IPS-18a (cell line): ENCODE measurements at regions not wholly inside any gene's neighbourhood (a gene's known extent, or its start where the extent isn't known, plus 50 kb on each side); places are given as distances from the start of the nearest gene placed in this dataset.
"Not testable (repeated sequence)": the region's sequence is repeated elsewhere in the genome, so short reads cannot be mapped to it uniquely, and the experiment has no call there.

Experiments used
- H3K27ac ChIP-seq: one replicate; pipeline ENCODE4 v1.5.1; 2013; ENCODE audit warnings: low read length
- H3K27me3 ChIP-seq: one replicate; pipeline ENCODE4 v1.6.1; 2013; ENCODE audit warnings: mild to moderate bottlenecking, low read length; ENCODE audit not compliant: control insufficient read depth, insufficient read depth
- H3K36me3 ChIP-seq: one replicate; pipeline ENCODE4 v1.6.1; 2013; ENCODE audit warnings: low read depth, low read length; ENCODE audit not compliant: control insufficient read depth
- H3K4me1 ChIP-seq: one replicate; pipeline ENCODE4 v1.6.1; 2013; ENCODE audit warnings: low read depth, low read length; ENCODE audit not compliant: control insufficient read depth
- H3K4me3 ChIP-seq: one replicate; pipeline ENCODE4 v1.5.1; 2013; ENCODE audit warnings: low read length
- H3K9ac ChIP-seq: one replicate; pipeline ENCODE4 v1.6.1; 2013; ENCODE audit warnings: mild to moderate bottlenecking, low read length, moderate library complexity
- H3K9me3 ChIP-seq: one replicate; pipeline ENCODE4 v1.6.1; 2013; ENCODE audit warnings: low read depth, low read length; ENCODE audit not compliant: control insufficient read depth

DNA sequence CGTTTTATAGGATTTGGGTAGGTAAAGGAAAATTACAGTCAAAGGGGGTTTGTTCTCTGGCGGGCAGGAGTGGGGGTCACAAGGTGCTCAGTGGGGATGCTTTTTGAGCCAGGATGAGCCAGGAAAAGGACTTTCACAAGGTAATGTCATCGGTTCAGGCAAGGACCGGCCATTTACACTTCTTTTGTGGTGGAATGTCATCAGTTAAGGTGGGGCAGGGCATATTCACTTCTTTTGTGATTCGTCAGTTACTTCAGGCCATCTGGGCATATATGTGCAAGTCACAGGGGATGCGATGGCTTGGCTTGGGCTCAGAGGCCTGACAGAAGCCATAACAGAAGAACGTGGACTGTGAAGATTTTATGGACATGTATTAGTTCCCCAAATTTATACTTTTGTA, 65.6 kb upstream of the SRD5A3 start:
- peaks cover 20% of the 10 kb centered on the region for H3K9me3 ChIP-seq
- peaks cover 38% of the 10 kb centered on the region for H3K4me1 ChIP-seq
- peak overlapping the region; percentile 30 for H3K4me3 ChIP-seq
- not testable (repeated sequence) for H3K27me3 ChIP-seq, H3K9ac ChIP-seq, H3K36me3 ChIP-seq
- peak overlapping the region; percentile 61 for H3K27ac ChIP-seq

DNA sequence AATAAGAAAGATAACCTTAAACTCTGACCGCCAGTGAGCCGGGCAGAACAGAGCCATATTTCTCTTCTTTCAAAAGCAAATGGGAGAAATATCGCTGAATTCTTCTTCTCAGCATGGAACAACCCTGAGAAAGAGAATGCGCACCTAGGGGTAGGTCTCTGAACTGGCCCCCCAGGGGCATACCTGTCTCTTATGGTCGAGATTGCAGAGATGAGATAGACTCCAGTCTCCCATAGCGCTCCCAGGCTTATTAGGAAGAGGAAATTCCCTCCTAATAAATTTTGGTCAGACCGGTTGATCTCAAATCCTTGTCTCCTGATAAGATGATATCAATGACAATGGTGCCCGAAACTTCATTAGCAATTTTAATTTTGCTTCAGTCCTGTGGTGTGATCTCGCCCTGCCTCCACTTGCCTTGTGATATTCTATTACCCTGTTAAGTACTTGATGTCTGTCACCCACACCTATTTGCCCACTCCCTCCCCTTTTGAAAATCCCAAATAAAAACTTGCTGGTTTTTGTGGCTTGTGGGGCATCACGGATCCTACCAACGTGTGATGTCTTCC, 64.8 kb upstream of the SRD5A3 start:
- H3K9ac ChIP-seq, H3K27me3 ChIP-seq, H3K36me3 ChIP-seq: not testable (repeated sequence)
- Histone ChIP-seq H3K4me3 (peak overlapping the region; percentile 30), H3K4me1 (peaks cover 38% of the 10 kb centered on the region), H3K9me3 (peaks cover 20% of the 10 kb centered on the region), H3K27ac (peak overlapping the region; percentile 52)

DNA sequence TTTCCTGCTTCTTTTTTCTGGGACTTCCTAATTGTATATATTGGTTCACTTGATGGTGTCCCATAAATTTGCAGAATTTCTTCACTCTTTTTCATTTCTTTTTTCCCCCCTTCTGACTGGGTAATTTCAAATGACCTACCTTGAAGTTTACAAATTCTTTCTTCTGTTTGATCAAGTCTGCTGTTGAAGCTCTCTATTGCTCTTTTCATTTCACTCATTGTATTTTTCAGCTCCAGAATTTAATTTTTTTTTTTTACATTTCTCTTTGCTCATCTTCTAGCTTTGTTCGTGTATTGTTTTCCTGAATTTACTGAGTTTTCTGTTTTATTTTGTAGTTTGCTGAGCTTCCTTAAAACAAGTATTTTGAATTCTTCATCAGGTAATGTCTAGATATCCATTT, 61.7 kb upstream of the SRD5A3 start:
- Histone ChIP-seq H3K4me1 (peaks cover 26% of the 10 kb centered on the region), H3K36me3 (peaks cover 2% of the 10 kb centered on the region), H3K4me3 (no peak overlapping the region), H3K9ac (no peak overlapping the region), H3K9me3 (peaks cover 20% of the 10 kb centered on the region), H3K27ac (no peak overlapping the region), H3K27me3 (no peaks in the 10 kb centered on the region)

- no peak overlapping the region for H3K27ac ChIP-seq
- no peaks in the 10 kb centered on the region for H3K9me3 ChIP-seq
- peaks cover 3% of the 10 kb centered on the region for H3K4me1 ChIP-seq
- no peaks in the 10 kb centered on the region for H3K36me3 ChIP-seq
- H3K27me3 ChIP-seq = no peaks in the 10 kb centered on the region
- H3K4me3 ChIP-seq = no peak overlapping the region
- H3K9ac ChIP-seq = no peak overlapping the region
These were observed 54.8 kb upstream of the SRD5A3 start for GRCh38 chr4:55291227-55291640.

- H3K27me3 ChIP-seq = no peaks in the 10 kb centered on the region
- H3K9me3 ChIP-seq = no peaks in the 10 kb centered on the region
- H3K9ac ChIP-seq = no peak overlapping the region
- no peak overlapping the region for H3K4me3 ChIP-seq
- no peaks in the 10 kb centered on the region for H3K36me3 ChIP-seq
- no peak overlapping the region for H3K27ac ChIP-seq
- no peaks in the 10 kb centered on the region for H3K4me1 ChIP-seq
These were observed 49.9 kb upstream of the SRD5A3 start for GRCh38 chr4:55296096-55296495.
